H9 (cell line): ENCODE measurements at regions not wholly inside any gene's neighbourhood (a gene's known extent, or its start where the extent isn't known, plus 50 kb on each side); places are given as distances from the start of the nearest gene placed in this dataset.

ENCODE experiments used
- DNase-seq: peaks from one replicate; pipeline ENCODE4 v3.0.0-alpha.2; 2017
- H2AFZ ChIP-seq: one replicate; pipeline ENCODE4 v1.6.1; 2013; ENCODE audit warnings: mild to moderate bottlenecking, low read length, control low read depth, moderate library complexity
- H2AK5ac ChIP-seq: 2 replicates; pipeline ENCODE4 v1.6.1; 2013; ENCODE audit warnings: low read length, control low read depth, mixed read lengths; ENCODE audit not compliant: insufficient read length
- H2BK120ac ChIP-seq: one replicate; pipeline ENCODE4 v1.6.1; 2013; ENCODE audit warnings: low read depth, mild to moderate bottlenecking, low read length, control low read depth, inconsistent platforms; ENCODE audit not compliant: poor library complexity, severe bottlenecking
- H2BK12ac ChIP-seq: 2 replicates; pipeline ENCODE4 v1.6.1; 2013; ENCODE audit warnings: low read length, control low read depth, mixed read lengths, low read depth; ENCODE audit not compliant: insufficient read length
- H2BK15ac ChIP-seq: 2 replicates; pipeline ENCODE4 v1.6.1; 2013; ENCODE audit warnings: low read depth, low read length, control low read depth
- H2BK20ac ChIP-seq: one replicate; pipeline ENCODE4 v1.6.1; 2013; ENCODE audit warnings: low read depth, mild to moderate bottlenecking, low read length, control low read depth, inconsistent platforms; ENCODE audit not compliant: poor library complexity, severe bottlenecking
- H2BK5ac ChIP-seq: 2 replicates; pipeline ENCODE4 v1.6.1; 2013; ENCODE audit warnings: low read length, control low read depth, mixed read lengths; ENCODE audit not compliant: insufficient read length
- H3K14ac ChIP-seq: 2 replicates; pipeline ENCODE4 v1.6.1; 2013; ENCODE audit warnings: low read length, control low read depth; ENCODE audit not compliant: insufficient read depth
- H3K18ac ChIP-seq: 2 replicates; pipeline ENCODE4 v1.6.1; 2013; ENCODE audit warnings: low read depth, mild to moderate bottlenecking, mixed read lengths, low read length, control low read depth; ENCODE audit not compliant: insufficient read length
- H3K23ac ChIP-seq: 2 replicates; pipeline ENCODE4 v1.6.1; 2013; ENCODE audit warnings: low read length, control low read depth, mixed read lengths, low read depth; ENCODE audit not compliant: insufficient read length
- H3K23me2 ChIP-seq: 2 replicates; pipeline ENCODE4 v1.6.1; 2013; ENCODE audit warnings: low read depth, mild to moderate bottlenecking, mixed read lengths, low read length, control low read depth; ENCODE audit not compliant: insufficient read length, poor library complexity, severe bottlenecking
- H3K27ac ChIP-seq: 2 replicates; pipeline ENCODE4 v1.5.1; 2013; ENCODE audit warnings: low read length, control low read depth, mixed read lengths, low read depth; ENCODE audit not compliant: insufficient read length
- H3K27me3 ChIP-seq: 2 replicates; pipeline ENCODE4 v1.6.1; 2013; ENCODE audit warnings: low read length, control low read depth, inconsistent platforms; ENCODE audit not compliant: insufficient read depth
- H3K4ac ChIP-seq: 2 replicates; pipeline ENCODE4 v1.6.1; 2013; ENCODE audit warnings: low read depth, mild to moderate bottlenecking, control low read depth, inconsistent platforms, low read length, moderate library complexity
- H3K4me1 ChIP-seq: 2 replicates; pipeline ENCODE4 v1.6.1; 2013; ENCODE audit warnings: low read length, control low read depth, inconsistent platforms; ENCODE audit not compliant: insufficient read depth
- H3K4me2 ChIP-seq: 2 replicates; pipeline ENCODE4 v1.6.1; 2013; ENCODE audit warnings: low read length, control low read depth, mixed read lengths; ENCODE audit not compliant: insufficient read length, insufficient read depth
- H3K56ac ChIP-seq: 2 replicates; pipeline ENCODE4 v1.6.1; 2013; ENCODE audit warnings: low read depth, mild to moderate bottlenecking, mixed read lengths, low read length, control low read depth; ENCODE audit not compliant: insufficient read length
- H3K79me1 ChIP-seq: 2 replicates; pipeline ENCODE4 v1.6.1; 2013; ENCODE audit warnings: low read depth, mild to moderate bottlenecking, moderate library complexity, low read length, control low read depth, inconsistent platforms; ENCODE audit not compliant: insufficient read depth, poor library complexity, severe bottlenecking
- H3K79me2 ChIP-seq: 2 replicates; pipeline ENCODE4 v1.6.1; 2013; ENCODE audit warnings: low read length, control low read depth, inconsistent platforms; ENCODE audit not compliant: insufficient read depth
- H3K9ac ChIP-seq: 2 replicates; pipeline ENCODE4 v1.6.1; 2013; ENCODE audit warnings: low read length, control low read depth, mixed read lengths; ENCODE audit not compliant: insufficient read length; ENCODE audit errors: extremely low read depth
- H3K9me3 ChIP-seq: one replicate; pipeline ENCODE4 v1.6.1; 2013; ENCODE audit warnings: low read depth, low read length, inconsistent platforms; ENCODE audit not compliant: control insufficient read depth
- H3T11ph ChIP-seq: one replicate; pipeline ENCODE4 v1.6.1; 2013; ENCODE audit warnings: mild to moderate bottlenecking, low read length, control low read depth, inconsistent platforms
- H4K20me1 ChIP-seq: one replicate; pipeline ENCODE4 v1.6.1; 2013; ENCODE audit not compliant: control insufficient read depth, insufficient read length, insufficient read depth
- H4K5ac ChIP-seq: 2 replicates; pipeline ENCODE4 v1.6.1; 2013; ENCODE audit warnings: low read depth, mild to moderate bottlenecking, mixed read lengths, low read length, control low read depth; ENCODE audit not compliant: insufficient read length
- H4K8ac ChIP-seq: replicated peaks from 2 replicates; pipeline ENCODE4 v1.6.1; 2013; ENCODE audit warnings: low read length, control low read depth, mixed read lengths, low read depth; ENCODE audit not compliant: insufficient read length
- H4K91ac ChIP-seq: 2 replicates; pipeline ENCODE4 v1.6.1; 2013; ENCODE audit warnings: low read depth, mild to moderate bottlenecking, moderate library complexity, mixed read lengths, low read length, control low read depth; ENCODE audit not compliant: insufficient read length
- H3K27ac Mint-ChIP-seq, 3 experiments: 2 replicates in 2 of 3; 3 replicates in 1 of 3; pipeline ENCODE4 v1.8.0; 2020 to 2021; ENCODE audit warnings: mixed read lengths in 3 of 3, mild to moderate bottlenecking in 1 of 3, moderate library complexity in 1 of 3
- H3K27me3 Mint-ChIP-seq: 2 replicates; pipeline ENCODE4 v1.8.0; 2021; ENCODE audit warnings: low read depth, mild to moderate bottlenecking, moderate library complexity, mixed read lengths
- H3K36me3 Mint-ChIP-seq, 3 experiments: 2 replicates in 2 of 3; 3 replicates in 1 of 3; pipeline ENCODE4 v1.8.0; 2020 to 2021; ENCODE audit warnings: low read depth in 3 of 3, mixed read lengths in 3 of 3; ENCODE audit not compliant: insufficient read depth in 1 of 3
- H3K4me1 Mint-ChIP-seq, 2 experiments: 2 replicates each; pipeline ENCODE4 v1.8.0; 2020; ENCODE audit warnings: mixed read lengths in 2 of 2
- H3K4me3 Mint-ChIP-seq, 2 experiments: 2 replicates in 1 of 2; 3 replicates in 1 of 2; pipeline ENCODE4 v1.8.0; 2020 to 2021; ENCODE audit warnings: mild to moderate bottlenecking in 2 of 2, mixed read lengths in 2 of 2, moderate library complexity in 1 of 2
- H3K9me3 Mint-ChIP-seq, 2 experiments: 2 replicates in 1 of 2; 3 replicates in 1 of 2; pipeline ENCODE4 v1.8.0; 2020; ENCODE audit warnings: mild to moderate bottlenecking in 2 of 2, mixed read lengths in 2 of 2, moderate library complexity in 1 of 2
- WGBS: extraction: QIAGEN DNeasy Blood & Tissue Kit; methylation state at CpG from one replicate; pipeline ENCODE4 v1.1.7; 2013; ENCODE audit warnings: missing lambda C conversion rate, low lambda C conversion rate, mixed read lengths; ENCODE audit not compliant: insufficient read length; ENCODE audit errors: extremely low coverage; 5-methylcytosine and 5-hydroxymethylcytosine counted together
- TF ChIP-seq, protein P1 (sequence below): fragments of 200-600 bp; sonication (generic); conservative IDR thresholded peaks from 3 replicates; pipeline ENCODE4 v1.8.0; 2021; ENCODE audit warnings: antibody characterized with exemption, mild to moderate bottlenecking

DNA sequence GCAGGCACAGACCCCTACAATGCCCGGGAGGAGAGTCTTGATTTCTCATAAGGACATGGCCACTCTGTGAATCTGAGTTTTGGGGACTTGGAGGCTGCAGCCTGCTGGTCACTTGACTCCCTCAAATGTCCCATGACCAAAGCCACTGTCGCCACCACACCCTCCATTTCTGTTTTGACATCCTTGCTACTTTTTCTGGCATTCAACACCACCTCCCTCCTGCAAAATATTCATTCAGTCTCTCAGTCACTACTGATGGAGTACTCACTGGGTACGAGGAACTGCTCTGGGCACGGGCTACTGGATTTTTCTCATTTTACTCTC is 208.6 kb upstream of the HAAO start:
- H3K4me1 ChIP-seq: no peaks in the 10 kb centered on the region
- no peak overlapping the region for H3K4ac ChIP-seq
- peaks cover 0 to 4% (median 0%) of the 10 kb centered on the region in 3 experiments; a peak in 1 of 7 replicates for H3K36me3 Mint-ChIP-seq
- no peak overlapping the region for H2AK5ac ChIP-seq
- no peak overlapping the region for H3K18ac ChIP-seq
- H3K27ac Mint-ChIP-seq: no peak overlapping the region; a peak in 1 of 7 replicates
- no peak overlapping the region for H4K91ac ChIP-seq
- H4K8ac ChIP-seq: no peak overlapping the region
- no peak overlapping the region for H3K4me3 Mint-ChIP-seq
- no peak for DNase-seq
- no peak overlapping the region for H2BK120ac ChIP-seq
- H4K20me1 ChIP-seq: no peaks in the 10 kb centered on the region
- no peak overlapping the region for H3K56ac ChIP-seq
- no peak overlapping the region for H3T11ph ChIP-seq
- H3K9ac ChIP-seq: no peak overlapping the region
- H2BK15ac ChIP-seq: no peak overlapping the region
- H2AFZ ChIP-seq: no peak overlapping the region
- H4K5ac ChIP-seq: no peak overlapping the region
- H3K14ac ChIP-seq: no peak overlapping the region; the same call in 1 of the 2 replicates
- no peaks in the 10 kb centered on the region for H3K9me3 ChIP-seq
- H3K27me3 Mint-ChIP-seq: no peaks in the 10 kb centered on the region; the same call in 1 of the 2 replicates
- H3K79me1 ChIP-seq: no peaks in the 10 kb centered on the region
- H3K27ac ChIP-seq: no peak overlapping the region
- no peaks in the 10 kb centered on the region for H3K27me3 ChIP-seq
- H2BK5ac ChIP-seq: no peak overlapping the region
- H3K23ac ChIP-seq: no peak overlapping the region
- no CpG with 5 or more reads among the region's 4 CpGs for WGBS
- H3K4me1 Mint-ChIP-seq: peaks cover 7 to 9% of the 10 kb centered on the region in 2 experiments; a peak in 3 of 4 replicates
- H3K23me2 ChIP-seq: no peaks in the 10 kb centered on the region
- no peaks in the 10 kb centered on the region for H3K79me2 ChIP-seq
- H3K9me3 Mint-ChIP-seq: peaks cover 2% of the 10 kb centered on the region in 2 experiments; a peak in 3 of 5 replicates
- TF ChIP-seq, protein P1, sequence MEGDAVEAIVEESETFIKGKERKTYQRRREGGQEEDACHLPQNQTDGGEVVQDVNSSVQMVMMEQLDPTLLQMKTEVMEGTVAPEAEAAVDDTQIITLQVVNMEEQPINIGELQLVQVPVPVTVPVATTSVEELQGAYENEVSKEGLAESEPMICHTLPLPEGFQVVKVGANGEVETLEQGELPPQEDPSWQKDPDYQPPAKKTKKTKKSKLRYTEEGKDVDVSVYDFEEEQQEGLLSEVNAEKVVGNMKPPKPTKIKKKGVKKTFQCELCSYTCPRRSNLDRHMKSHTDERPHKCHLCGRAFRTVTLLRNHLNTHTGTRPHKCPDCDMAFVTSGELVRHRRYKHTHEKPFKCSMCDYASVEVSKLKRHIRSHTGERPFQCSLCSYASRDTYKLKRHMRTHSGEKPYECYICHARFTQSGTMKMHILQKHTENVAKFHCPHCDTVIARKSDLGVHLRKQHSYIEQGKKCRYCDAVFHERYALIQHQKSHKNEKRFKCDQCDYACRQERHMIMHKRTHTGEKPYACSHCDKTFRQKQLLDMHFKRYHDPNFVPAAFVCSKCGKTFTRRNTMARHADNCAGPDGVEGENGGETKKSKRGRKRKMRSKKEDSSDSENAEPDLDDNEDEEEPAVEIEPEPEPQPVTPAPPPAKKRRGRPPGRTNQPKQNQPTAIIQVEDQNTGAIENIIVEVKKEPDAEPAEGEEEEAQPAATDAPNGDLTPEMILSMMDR: no peak
- H2BK20ac ChIP-seq: no peak overlapping the region
- H3K4me2 ChIP-seq: no peak overlapping the region
- H2BK12ac ChIP-seq: no peak overlapping the region
